GM23338 (cell line): ENCODE measurements at regions not wholly inside any gene's neighbourhood (a gene's known extent, or its start where the extent isn't known, plus 50 kb on each side); places are given as distances from the start of the nearest gene placed in this dataset.

ENCODE experiments used
- ATAC-seq: fragments of 200-7000 bp; cut with Tn5 transposase; 3 replicates; pipeline ENCODE4 v1.9.1; 2020
- DNase-seq: peaks from one replicate; pipeline ENCODE4 v3.0.0-alpha.2; 2015; ENCODE audit warnings: low spot score
- H2AFZ ChIP-seq: fragments of 200-600 bp; sonication (generic); 2 replicates; pipeline ENCODE4 v1.8.0; 2016; ENCODE audit warnings: antibody characterized with exemption, mild to moderate bottlenecking, moderate library complexity
- H3F3A ChIP-seq: fragments of 200-600 bp; sonication (generic); replicated peaks from 2 replicates; pipeline ENCODE4 v1.8.0; 2017; ENCODE audit warnings: antibody characterized with exemption, mixed run types, low read depth
- H3K27ac ChIP-seq: fragments of 200-600 bp; sonication (generic); 2 replicates; pipeline ENCODE4 v1.6.1; 2016; ENCODE audit warnings: low read depth
- H3K27me3 ChIP-seq: fragments of 200-600 bp; sonication (generic); 2 replicates; pipeline ENCODE4 v1.8.0; 2016; ENCODE audit warnings: mild to moderate bottlenecking, mixed run types, moderate library complexity; ENCODE audit not compliant: insufficient read depth
- H3K36me3 ChIP-seq: fragments of 200-600 bp; sonication (generic); 2 replicates; pipeline ENCODE4 v1.8.0; 2016; ENCODE audit warnings: mild to moderate bottlenecking; ENCODE audit not compliant: insufficient read depth
- H3K4me1 ChIP-seq: fragments of 200-600 bp; sonication (generic); 2 replicates; pipeline ENCODE4 v1.8.0; 2016; ENCODE audit warnings: mild to moderate bottlenecking, moderate library complexity; ENCODE audit not compliant: insufficient read depth
- H3K4me2 ChIP-seq: fragments of 200-600 bp; sonication (generic); 2 replicates; pipeline ENCODE4 v1.7.1; 2017; ENCODE audit warnings: mixed run types
- H3K4me3 ChIP-seq: fragments of 200-600 bp; sonication (generic); 2 replicates; pipeline ENCODE4 v1.6.1; 2016; ENCODE audit warnings: mixed run types
- H3K79me2 ChIP-seq: fragments of 200-600 bp; sonication (generic); replicated peaks from 2 replicates; pipeline ENCODE4 v1.8.0; 2017; ENCODE audit warnings: mild to moderate bottlenecking; ENCODE audit not compliant: insufficient read depth
- H3K9me2 ChIP-seq: fragments of 200-600 bp; sonication (generic); 2 replicates; pipeline ENCODE4 v1.8.0; 2017; ENCODE audit not compliant: insufficient read depth
- H4K20me1 ChIP-seq: fragments of 200-600 bp; sonication (generic); replicated peaks from 2 replicates; pipeline ENCODE4 v1.8.0; 2017; ENCODE audit warnings: mild to moderate bottlenecking; ENCODE audit not compliant: insufficient read depth
- H3K27ac Mint-ChIP-seq: 2 replicates; pipeline ENCODE4 v1.8.0; 2020; ENCODE audit warnings: inconsistent platforms, mild to moderate bottlenecking, moderate library complexity, mixed read lengths
- H3K27me3 Mint-ChIP-seq: 3 replicates; pipeline ENCODE4 v1.8.0; 2022; ENCODE audit warnings: low read depth, mild to moderate bottlenecking, moderate library complexity, mixed read lengths, inconsistent platforms; ENCODE audit not compliant: insufficient read depth, poor library complexity
- H3K36me3 Mint-ChIP-seq: 3 replicates; pipeline ENCODE4 v1.8.0; 2021; ENCODE audit warnings: low read depth, mild to moderate bottlenecking, inconsistent platforms, moderate library complexity, mixed read lengths
- H3K4me1 Mint-ChIP-seq: 3 replicates; pipeline ENCODE4 v1.8.0; 2020; ENCODE audit warnings: mild to moderate bottlenecking, inconsistent platforms, mixed read lengths
- H3K4me3 Mint-ChIP-seq: 3 replicates; pipeline ENCODE4 v1.8.0; 2021; ENCODE audit warnings: moderate library complexity, mild to moderate bottlenecking, inconsistent platforms, mixed read lengths
- H3K9me3 Mint-ChIP-seq: 3 replicates; pipeline ENCODE4 v1.8.0; 2020; ENCODE audit warnings: moderate library complexity, mild to moderate bottlenecking, inconsistent platforms, mixed read lengths
- ETS1 ChIP-seq: IDR thresholded peaks from 2 replicates; pipeline ENCODE4 v1.6.1; 2016; ENCODE audit warnings: antibody characterized with exemption
- JUNB ChIP-seq: IDR thresholded peaks from one replicate; pipeline ENCODE4 v1.6.1; 2016; ENCODE audit warnings: antibody characterized with exemption; ENCODE audit not compliant: unreplicated experiment
- REST ChIP-seq: IDR thresholded peaks from one replicate; pipeline ENCODE4 v1.6.1; 2018; ENCODE audit warnings: antibody characterized with exemption; ENCODE audit not compliant: unreplicated experiment
- ZNF114 ChIP-seq: fragments of 250-450 bp; sonication (Bioruptor Pico); IDR thresholded peaks from 2 replicates; pipeline ENCODE4 v1.5.0; 2020; ENCODE audit warnings: mild to moderate bottlenecking, moderate library complexity
- ZNF331 ChIP-seq: fragments of 250-450 bp; sonication (Bioruptor Pico); IDR thresholded peaks from 2 replicates; pipeline ENCODE4 v1.5.0; 2020; ENCODE audit warnings: low read depth, mild to moderate bottlenecking, moderate library complexity
- ZNF462 ChIP-seq: fragments of 250-450 bp; sonication (Bioruptor Pico); IDR thresholded peaks from 2 replicates; pipeline ENCODE4 v1.5.0; 2020; ENCODE audit warnings: mild to moderate bottlenecking, moderate library complexity

- Histone ChIP-seq H3K79me2 (no peaks in the 10 kb centered on the region), H3K27me3 (no peaks in the 10 kb centered on the region), H3K4me2 (no peak overlapping the region), H3K27ac (no peak overlapping the region), H3K4me3 (no peak overlapping the region), H4K20me1 (no peaks in the 10 kb centered on the region), H3K36me3 (no peaks in the 10 kb centered on the region), H3F3A (peaks cover 4% of the 10 kb centered on the region; the same call in 1 of the 2 replicates), H2AFZ (no peak overlapping the region), H3K9me2 (peaks cover 11% of the 10 kb centered on the region; the same call in 1 of the 2 replicates), H3K4me1 (no peaks in the 10 kb centered on the region)
- no peaks in the 10 kb centered on the region for H3K4me1 Mint-ChIP-seq
- TF ChIP-seq REST (no peak), ETS1 (no peak), ZNF462 (no peak), JUNB (no peak), ZNF331 (no peak), ZNF114 (CRISPR knock-in tag) (no peak)
- no peaks in the 10 kb centered on the region for H3K27me3 Mint-ChIP-seq
- H3K4me3 Mint-ChIP-seq = no peak overlapping the region
- no peaks in the 10 kb centered on the region for H3K36me3 Mint-ChIP-seq
- no peak for DNase-seq
- H3K9me3 Mint-ChIP-seq = no peaks in the 10 kb centered on the region
- ATAC-seq = no peak
- H3K27ac Mint-ChIP-seq = no peak overlapping the region
Observed at GRCh38 chr9:89256642-89257041, 54.4 kb upstream of the CKS2 start.
